Stimulated activated CD8-positive, alpha-beta memory T cell treated with anti-CD3 and anti-CD28 coated beads, Interleukin-12 subunit alpha, Interleukin-12 subunit beta, amount 100 ng/mL, for 4 hours (primary cell): ENCODE measurements at regions not wholly inside any gene's neighbourhood (a gene's known extent, or its start where the extent isn't known, plus 50 kb on each side); places are given as distances from the start of the nearest gene placed in this dataset.

Experiments used
- DNase-seq: peaks from one replicate; pipeline ENCODE4 v3.0.0-alpha.2; 2020; ENCODE audit warnings: low read depth

- DNase-seq, result no peak
These were observed 235.0 kb downstream of the GLRX3 start for GRCh38 chr10:130371156-130371555.

GRCh38 chr10:130371666-130372065 is 235.5 kb downstream of the GLRX3 start:
- DNase-seq, result no peak

GRCh38 chr10:130372222-130372621 is 236.0 kb downstream of the GLRX3 start:
- DNase-seq, result no peak

GRCh38 chr10:130372866-130373265 is 236.7 kb downstream of the GLRX3 start:
- no peak for DNase-seq

GRCh38 chr10:130377986-130378540 is 241.9 kb downstream of the GLRX3 start:
- no peak for DNase-seq

- DNase-seq, result no peak
These were observed 242.6 kb downstream of the GLRX3 start for GRCh38 chr10:130378556-130379400.

- no peak for DNase-seq
These were observed 243.9 kb downstream of the GLRX3 start for GRCh38 chr10:130380056-130380455.

- no peak for DNase-seq
These were observed 245.8 kb downstream of the GLRX3 start for GRCh38 chr10:130382031-130382430.

- no peak for DNase-seq
These were observed 251.9 kb downstream of the GLRX3 start for GRCh38 chr10:130387936-130388580.

GRCh38 chr10:130388746-130389145 is 252.6 kb downstream of the GLRX3 start:
- no peak for DNase-seq

- no peak for DNase-seq
These were observed 253.7 kb downstream of the GLRX3 start for GRCh38 chr10:130389906-130390305.

GRCh38 chr10:130392031-130392430 is 255.8 kb downstream of the GLRX3 start:
- no peak for DNase-seq

GRCh38 chr10:130393342-130393741 is 257.2 kb downstream of the GLRX3 start:
- DNase-seq, result no peak

GRCh38 chr10:130394832-130395231 is 258.6 kb downstream of the GLRX3 start:
- DNase-seq, result no peak

GRCh38 chr10:130395248-130395936 is 259.2 kb downstream of the GLRX3 start:
- DNase-seq, result no peak

- DNase-seq, result no peak
These were observed 259.9 kb downstream of the GLRX3 start for GRCh38 chr10:130396044-130396443.

- no peak for DNase-seq
These were observed 262.2 kb downstream of the GLRX3 start for GRCh38 chr10:130398090-130398994.

GRCh38 chr10:130399425-130399950 is 263.3 kb downstream of the GLRX3 start:
- DNase-seq, result no peak

- DNase-seq, result no peak
These were observed 264.7 kb downstream of the GLRX3 start for GRCh38 chr10:130400890-130401289.

GRCh38 chr10:130401860-130402765 is 265.9 kb downstream of the GLRX3 start:
- DNase-seq, result no peak
